Jurkat, Clone E6-1 (cell line): ENCODE measurements at regions not wholly inside any gene's neighbourhood (a gene's known extent, or its start where the extent isn't known, plus 50 kb on each side); places are given as distances from the start of the nearest gene placed in this dataset.
"Not testable (repeated sequence)": the region's sequence is repeated elsewhere in the genome, so short reads cannot be mapped to it uniquely, and the experiment has no call there.

Source experiments
- DNase-seq: peaks from one replicate; pipeline ENCODE4 v3.0.0-alpha.2; 2011; ENCODE audit warnings: low read depth, low spot score
- H3K4me3 ChIP-seq: 2 replicates; pipeline ENCODE4 v1.5.1; 2011; ENCODE audit warnings: mild to moderate bottlenecking, low read length, control low read depth, moderate library complexity

GRCh38 chr1:66452162-66452561 lies 81.8 kb upstream of the SGIP1 start:
- no peak for DNase-seq
- H3K4me3 ChIP-seq: no peak overlapping the region

- no peak for DNase-seq
Observed at GRCh38 chr1:66452982-66453381, 81.0 kb upstream of the SGIP1 start.

DNA sequence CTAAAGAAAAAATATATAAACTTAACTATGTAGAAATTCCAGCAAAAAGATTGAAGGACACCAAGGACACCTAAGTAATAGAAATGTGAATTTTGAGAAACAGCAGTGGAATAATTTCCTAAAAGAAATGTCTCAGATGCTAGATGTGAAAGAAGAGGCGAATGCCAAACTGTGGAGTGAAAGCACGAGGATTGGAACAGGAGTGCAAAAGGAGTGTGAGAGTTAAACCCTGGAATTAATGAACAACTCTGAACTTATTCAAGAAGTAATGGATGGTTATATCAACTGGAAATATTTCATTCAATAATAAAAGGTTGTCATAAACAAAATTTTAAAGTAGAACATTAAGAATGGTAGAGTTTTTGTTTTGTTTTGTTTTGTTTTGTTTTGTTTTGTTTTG lies 78.5 kb upstream of the SGIP1 start:
- H3K4me3 ChIP-seq: no peak overlapping the region
- no peak for DNase-seq

More at GRCh38 chr1:66452982-66453381, 81.0 kb upstream of the SGIP1 start:
- no peak overlapping the region for H3K4me3 ChIP-seq

GRCh38 chr1:66460776-66461175 lies 73.2 kb upstream of the SGIP1 start:
- H3K4me3 ChIP-seq: no peak overlapping the region
- no peak for DNase-seq

GRCh38 chr1:66462313-66462712 lies 71.6 kb upstream of the SGIP1 start:
- no peak for DNase-seq
- H3K4me3 ChIP-seq: no peak overlapping the region

GRCh38 chr1:66464351-66464750 lies 69.6 kb upstream of the SGIP1 start:
- no peak for DNase-seq
- no peak overlapping the region for H3K4me3 ChIP-seq

DNA sequence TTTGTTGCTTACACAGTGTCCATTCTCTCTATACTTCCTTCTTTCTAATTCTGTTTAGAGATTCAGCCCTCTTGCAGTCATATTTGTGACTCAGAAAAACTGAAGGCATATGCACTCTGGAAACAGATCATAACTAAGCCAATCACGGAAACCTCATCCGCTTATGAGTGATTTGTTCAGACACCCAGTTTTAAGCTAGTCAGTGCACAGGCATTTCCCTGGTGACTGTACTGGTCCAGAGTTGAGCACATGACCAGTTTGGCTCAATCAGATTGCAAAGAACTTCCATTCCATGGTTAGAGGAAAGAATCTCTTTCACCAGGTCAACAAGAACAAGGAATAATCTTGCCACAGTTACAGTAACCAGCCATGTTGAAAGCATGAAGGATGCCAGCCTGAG lies 69.2 kb upstream of the SGIP1 start:
- H3K4me3 ChIP-seq: no peak overlapping the region
- no peak for DNase-seq

- DNase-seq, H3K4me3 ChIP-seq: not testable (repeated sequence)
Observed at GRCh38 chr1:66466695-66467094, 67.3 kb upstream of the SGIP1 start.

DNA sequence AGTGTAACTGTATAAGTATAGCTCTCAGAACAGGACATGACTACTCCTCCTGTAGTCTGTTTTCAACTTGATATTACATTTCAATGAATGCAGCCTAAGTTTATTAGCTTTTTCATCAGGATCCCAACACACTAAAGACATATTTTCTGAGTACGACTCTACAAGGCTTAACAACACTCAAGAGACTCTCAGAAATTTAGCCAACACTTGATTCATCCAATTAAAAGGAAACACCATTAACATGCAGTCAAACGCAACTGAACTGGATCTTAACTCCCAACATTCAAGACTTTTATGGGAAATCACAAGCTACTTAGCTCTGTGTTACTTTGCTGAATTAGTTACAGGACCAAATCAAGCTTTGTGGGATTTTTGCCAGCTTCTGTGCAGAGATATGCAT lies 65.2 kb upstream of the SGIP1 start:
- no peak overlapping the region for H3K4me3 ChIP-seq
- DNase-seq: no peak

GRCh38 chr1:66475940-66476339 lies 58.0 kb upstream of the SGIP1 start:
- no peak for DNase-seq
- H3K4me3 ChIP-seq: no peak overlapping the region

DNA sequence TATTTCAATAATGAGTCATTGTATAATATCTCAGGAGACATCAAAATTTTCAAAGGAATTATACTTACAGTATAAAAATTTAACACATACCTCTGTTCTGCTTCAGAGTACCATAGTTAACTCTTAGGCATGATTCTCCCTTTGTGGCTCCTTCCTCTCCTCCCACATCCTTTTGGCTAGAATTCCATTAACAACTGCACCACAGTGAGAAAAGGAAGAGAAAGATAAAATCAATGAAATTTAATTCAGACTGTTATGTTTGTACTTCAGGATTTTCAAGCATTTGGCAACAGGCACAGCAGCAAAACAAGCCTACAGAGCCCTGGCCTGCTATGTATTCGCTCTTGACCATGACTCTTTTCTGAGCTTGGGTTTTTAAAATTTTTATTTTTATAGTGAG lies 57.2 kb upstream of the SGIP1 start:
- no peak for DNase-seq

DNA sequence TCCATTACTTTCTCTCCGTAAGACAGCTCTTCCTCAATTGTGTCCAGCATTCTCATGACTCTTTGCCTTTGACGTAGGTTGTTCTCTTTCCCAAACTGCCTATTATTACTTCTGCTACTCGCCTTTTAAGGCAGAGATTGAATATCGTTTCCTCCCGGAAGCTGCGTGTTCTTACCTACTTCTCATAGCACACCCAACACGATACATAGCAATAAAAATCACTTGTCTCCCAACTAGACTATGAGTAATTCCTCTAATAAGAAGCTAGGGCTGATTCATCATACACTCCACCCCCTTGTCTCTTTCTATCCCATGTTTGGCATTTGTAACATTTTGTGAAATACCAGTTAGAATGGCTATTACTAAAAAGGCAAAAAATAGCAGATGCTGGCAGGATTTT lies 55.8 kb upstream of the SGIP1 start:
- DNase-seq: no peak
- H3K4me3 ChIP-seq: no peak overlapping the region

More for the DNA sequence above, 57.2 kb upstream of the SGIP1 start:
- H3K4me3 ChIP-seq: no peak overlapping the region

GRCh38 chr1:66480162-66480561 lies 53.8 kb upstream of the SGIP1 start:
- H3K4me3 ChIP-seq: no peak overlapping the region
- no peak for DNase-seq

DNA sequence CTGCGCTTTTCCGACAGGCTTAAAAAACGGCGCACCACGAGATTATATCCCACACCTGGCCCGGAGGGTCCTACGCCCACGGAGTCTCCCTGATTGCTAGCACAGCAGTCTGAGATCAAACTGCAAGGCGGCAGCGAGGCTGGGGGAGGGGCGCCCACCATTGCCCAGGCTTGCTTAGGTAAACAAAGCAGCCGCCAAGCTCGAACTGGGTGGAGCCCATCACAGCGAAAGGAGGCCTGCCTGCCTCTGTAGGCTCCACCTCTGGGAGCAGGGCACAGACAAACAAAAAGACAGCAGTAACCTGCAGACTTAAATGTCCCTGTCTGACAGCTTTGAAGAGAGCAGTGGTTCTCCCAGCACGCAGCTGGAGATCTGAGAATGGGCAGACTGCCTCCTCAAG lies 52.7 kb upstream of the SGIP1 start:
- H3K4me3 ChIP-seq, DNase-seq: not testable (repeated sequence)
